CD14-positive monocyte (primary cell): ENCODE measurements at regions not wholly inside any gene's neighbourhood (a gene's known extent, or its start where the extent isn't known, plus 50 kb on each side); places are given as distances from the start of the nearest gene placed in this dataset.

Source experiments
- DNase-seq, 3 donors: peaks; one replicate each; pipeline ENCODE4 v3.0.0-alpha.2; 2011 to 2022
- H2AFZ ChIP-seq: 2 replicates; pipeline ENCODE4 v1.6.0; 2012; ENCODE audit warnings: mild to moderate bottlenecking, low read depth, low read length, inconsistent platforms; ENCODE audit not compliant: insufficient read depth, poor library complexity, severe bottlenecking
- H3K27ac ChIP-seq, 2 donors: 1 replicate in 1 of 2; 2 replicates in 1 of 2; pipeline ENCODE4 v1.5.1; 2012 to 2013; ENCODE audit warnings: low read length in 2 of 2, control low read depth in 1 of 2, inconsistent platforms in 1 of 2, low read depth in 1 of 2, mild to moderate bottlenecking in 1 of 2
- H3K27me3 ChIP-seq, 2 donors: one replicate each; pipeline versions ENCODE4 v1.6.0 to v1.6.1; 2011 to 2013; ENCODE audit warnings: low read length in 2 of 2; ENCODE audit not compliant: control insufficient read depth in 2 of 2, insufficient read depth in 2 of 2
- H3K36me3 ChIP-seq, 2 donors: replicated peaks in 1 of 2; 1 replicate in 1 of 2; 2 replicates in 1 of 2; pipeline versions ENCODE4 v1.5.1 to v1.6.1; 2012 to 2013; ENCODE audit warnings: low read length in 2 of 2, control low read depth in 1 of 2, inconsistent platforms in 1 of 2, mild to moderate bottlenecking in 1 of 2; ENCODE audit not compliant: insufficient read depth in 2 of 2, control insufficient read depth in 1 of 2
- H3K4me1 ChIP-seq, 2 donors: 1 replicate in 1 of 2; 2 replicates in 1 of 2; pipeline versions ENCODE4 v1.5.1 to v1.6.1; 2012 to 2013; ENCODE audit warnings: low read length in 2 of 2, control low read depth in 1 of 2, inconsistent platforms in 1 of 2, mild to moderate bottlenecking in 1 of 2, moderate library complexity in 1 of 2; ENCODE audit not compliant: insufficient read depth in 2 of 2, control insufficient read depth in 1 of 2
- H3K4me2 ChIP-seq: replicated peaks from 2 replicates; pipeline ENCODE3; 2012; ENCODE audit warnings: low read length, moderate library complexity, mild to moderate bottlenecking; ENCODE audit not compliant: poor library complexity, severe bottlenecking; ENCODE audit errors: extremely low read depth
- H3K4me3 ChIP-seq, 3 experiments: fragments of 200-600 bp in 1 of 3; sonication (generic) in 1 of 3; replicated peaks in 1 of 3; 1 replicate in 2 of 3; 2 replicates in 1 of 3; pipeline ENCODE4 v1.5.1; 2011 to 2013; ENCODE audit warnings: low read length in 3 of 3, mild to moderate bottlenecking in 3 of 3, control low read depth in 2 of 3, low read depth in 2 of 3, inconsistent platforms in 1 of 3, moderate library complexity in 1 of 3
- H3K79me2 ChIP-seq: 2 replicates; pipeline ENCODE4 v1.6.0; 2012; ENCODE audit warnings: mild to moderate bottlenecking, control low read depth, inconsistent platforms, low read length, moderate library complexity; ENCODE audit not compliant: insufficient read depth
- H3K9ac ChIP-seq: 2 replicates; pipeline ENCODE4 v1.6.0; 2017; ENCODE audit warnings: low read length, mild to moderate bottlenecking; ENCODE audit not compliant: insufficient read depth, poor library complexity, severe bottlenecking
- H3K9me3 ChIP-seq, 2 donors: replicated peaks in 1 of 2; 1 replicate in 1 of 2; 2 replicates in 1 of 2; pipeline versions ENCODE4 v1.5.1 to v1.6.1; 2012 to 2013; ENCODE audit warnings: low read length in 2 of 2, control low read depth in 1 of 2; ENCODE audit not compliant: control insufficient read depth in 1 of 2, insufficient read depth in 1 of 2
- H4K20me1 ChIP-seq: 2 replicates; pipeline ENCODE4 v1.6.0; 2012; ENCODE audit warnings: mild to moderate bottlenecking, low read length, control low read depth, moderate library complexity; ENCODE audit not compliant: insufficient read depth
- H3K27ac Mint-ChIP-seq, 7 donors: one replicate each; pipeline ENCODE4 v1.8.0; 2020; ENCODE audit warnings: mild to moderate bottlenecking in 7 of 7, mixed read lengths in 7 of 7, moderate library complexity in 6 of 7, inconsistent platforms in 2 of 7
- H3K27me3 Mint-ChIP-seq, 3 donors: one replicate each; pipeline ENCODE4 v1.8.0; 2021 to 2022; ENCODE audit warnings: low read depth in 3 of 3, mild to moderate bottlenecking in 3 of 3, mixed read lengths in 3 of 3, moderate library complexity in 3 of 3, inconsistent platforms in 1 of 3
- H3K36me3 Mint-ChIP-seq, 2 donors: one replicate each; pipeline ENCODE4 v1.8.0; 2020; ENCODE audit warnings: mixed read lengths in 2 of 2, inconsistent platforms in 1 of 2, mild to moderate bottlenecking in 1 of 2
- H3K4me1 Mint-ChIP-seq: one replicate; pipeline ENCODE4 v1.8.0; 2020; ENCODE audit warnings: mild to moderate bottlenecking, mixed read lengths
- H3K4me3 Mint-ChIP-seq, 2 donors: one replicate each; pipeline ENCODE4 v1.8.0; 2020; ENCODE audit warnings: mild to moderate bottlenecking in 2 of 2, mixed read lengths in 2 of 2, moderate library complexity in 1 of 2
- H3K9me3 Mint-ChIP-seq, 7 donors: one replicate each; pipeline ENCODE4 v1.8.0; 2020 to 2022; ENCODE audit warnings: mixed read lengths in 7 of 7, mild to moderate bottlenecking in 6 of 7, moderate library complexity in 6 of 7, inconsistent platforms in 2 of 7
- CTCF ChIP-seq: fragments of 200-600 bp; IDR thresholded peaks from one replicate; pipeline ENCODE4 v1.8.0; 2022; ENCODE audit warnings: antibody characterized with exemption, mild to moderate bottlenecking
- WGBS: methylation state at CpG from one replicate; pipeline ENCODE4 v1.1.5; 2013; ENCODE audit warnings: missing lambda C conversion rate; ENCODE audit not compliant: insufficient coverage; 5-methylcytosine and 5-hydroxymethylcytosine counted together
- intact Hi-C, 2 donors: fragments of 100-400 bp; cut with micrococcal nuclease; formaldehyde crosslinking; loops; one replicate each; pipeline versions ENCODE4 v1.15.0 to v1.15.1; 2023

GRCh38 chr15:89414571-89414970 is 79.9 kb upstream of the POLG start:
- peaks cover 0 to 20% (median 6%) of the 10 kb centered on the region in 7 donors for H3K9me3 Mint-ChIP-seq
- Histone ChIP-seq H4K20me1 (no peaks in the 10 kb centered on the region), H2AFZ (no peak overlapping the region), H3K9ac (no peak overlapping the region), H3K4me2 (no peak overlapping the region), H3K4me3 (no peak overlapping the region), H3K79me2 (no peaks in the 10 kb centered on the region), H3K27ac (no peak overlapping the region), H3K4me1 (peaks cover 8 to 11% of the 10 kb centered on the region in 2 donors), H3K27me3 (peaks cover 84 to 99% of the 10 kb centered on the region in 2 donors), H3K9me3 (peaks cover 2 to 33% of the 10 kb centered on the region in 2 donors), H3K36me3 (no peaks in the 10 kb centered on the region)
- TF ChIP-seq CTCF = no peak
- H3K4me1 Mint-ChIP-seq = peaks cover 14% of the 10 kb centered on the region
- peaks cover 94 to 99% (median 97%) of the 10 kb centered on the region in 3 donors for H3K27me3 Mint-ChIP-seq
- peak overlapping the region in 1 of 2 donors; percentile 69 for H3K4me3 Mint-ChIP-seq
- H3K27ac Mint-ChIP-seq = no peak overlapping the region
- no peak for DNase-seq
- intact Hi-C loops = no loop called here
- peaks cover 0 to 7% of the 10 kb centered on the region in 2 donors for H3K36me3 Mint-ChIP-seq
- 83% methylated on average over 1 of the region's 3 CpGs for WGBS

- Histone ChIP-seq H3K36me3 (no peaks in the 10 kb centered on the region), H3K4me2 (no peak overlapping the region), H3K9ac (no peak overlapping the region), H3K27ac (no peak overlapping the region), H4K20me1 (no peaks in the 10 kb centered on the region), H3K27me3 (peaks cover 86 to 99% of the 10 kb centered on the region in 2 donors), H3K79me2 (no peaks in the 10 kb centered on the region), H3K9me3 (peaks cover 2 to 40% of the 10 kb centered on the region in 2 donors), H2AFZ (no peak overlapping the region), H3K4me3 (no peak overlapping the region), H3K4me1 (peaks cover 14 to 18% of the 10 kb centered on the region in 2 donors)
- H3K4me3 Mint-ChIP-seq = peak overlapping the region in 1 of 2 donors; percentile 69
- H3K36me3 Mint-ChIP-seq = peaks cover 0 to 8% of the 10 kb centered on the region in 2 donors
- H3K27me3 Mint-ChIP-seq = peaks cover 95 to 99% (median 97%) of the 10 kb centered on the region in 3 donors
- H3K27ac Mint-ChIP-seq = no peak overlapping the region
- WGBS = 82% methylated on average over 2 of the region's 2 CpGs
- intact Hi-C loops = no loop called here
- no peak for DNase-seq
- H3K9me3 Mint-ChIP-seq = peaks cover 0 to 26% (median 7%) of the 10 kb centered on the region in 7 donors
- H3K4me1 Mint-ChIP-seq = peaks cover 21% of the 10 kb centered on the region
- TF ChIP-seq CTCF = no peak
These were observed 79.3 kb upstream of the POLG start for GRCh38 chr15:89413877-89414276.
